ENCODE measurements at regions not wholly inside any gene's neighbourhood (a gene's known extent, or its start where the extent isn't known, plus 50 kb on each side); places are given as distances from the start of the nearest gene placed in this dataset.

GRCh38 chr1:87591492-87591891, 262.8 kb downstream of the LMO4 start:
- TF ChIP-seq ZFX (IDR thresholded peaks at IDR 0.05) (no peak), CTCF (conservative IDR thresholded peaks at IDR 0.05) (no peak)
- H3K27ac ChIP-seq: no peak overlapping the region

- TF ChIP-seq ZFX (IDR thresholded peaks at IDR 0.05) (no peak), CTCF (conservative IDR thresholded peaks at IDR 0.05) (no peak)
- H3K27ac ChIP-seq: no peak overlapping the region
Measured at GRCh38 chr1:87592156-87592555, 263.5 kb downstream of the LMO4 start.

- no peak overlapping the region for H3K27ac ChIP-seq
- no peak for TF ChIP-seq CTCF (conservative IDR thresholded peaks at IDR 0.05)
- TF ChIP-seq ZFX (IDR thresholded peaks at IDR 0.05): no peak
Measured at GRCh38 chr1:87594736-87595383, 266.2 kb downstream of the LMO4 start.

- H3K27ac ChIP-seq: no peak overlapping the region
- TF ChIP-seq CTCF (conservative IDR thresholded peaks at IDR 0.05) (no peak), ZFX (IDR thresholded peaks at IDR 0.05) (no peak)
Measured at GRCh38 chr1:87595384-87595781, 266.7 kb downstream of the LMO4 start.

- TF ChIP-seq ZFX (IDR thresholded peaks at IDR 0.05): no peak
- TF ChIP-seq CTCF (conservative IDR thresholded peaks at IDR 0.05): peak; percentile 48
- H3K27ac ChIP-seq: no peak overlapping the region
Measured at GRCh38 chr1:87598429-87598828, 269.7 kb downstream of the LMO4 start.

- TF ChIP-seq CTCF (conservative IDR thresholded peaks at IDR 0.05): no peak
- no peak overlapping the region for H3K27ac ChIP-seq
Measured at GRCh38 chr1:87599569-87599968, 270.9 kb downstream of the LMO4 start.

GRCh38 chr1:87600055-87600850, 271.6 kb downstream of the LMO4 start:
- no peak overlapping the region for H3K27ac ChIP-seq
- no peak for TF ChIP-seq CTCF (conservative IDR thresholded peaks at IDR 0.05)
- no peak for TF ChIP-seq ZFX (IDR thresholded peaks at IDR 0.05)

Measured in C4-2B (cell line).